Liver (tissue), 8 donors: ENCODE measurements at regions not wholly inside any gene's neighbourhood (a gene's known extent, or its start where the extent isn't known, plus 50 kb on each side); places are given as distances from the start of the nearest gene placed in this dataset.
"Not testable (repeated sequence)": the region's sequence is repeated elsewhere in the genome, so short reads cannot be mapped to it uniquely, and the experiment has no call there.

Experiments
- DNase-seq: peaks from one replicate; pipeline ENCODE4 v3.0.0-alpha.2; 2017; ENCODE audit warnings: low spot score
- H3K27ac ChIP-seq, 2 donors: one replicate each; pipeline ENCODE4 v1.7.0; 2013; ENCODE audit warnings: inconsistent platforms in 2 of 2, low read length in 2 of 2, control low read depth in 1 of 2, low read depth in 1 of 2, mild to moderate bottlenecking in 1 of 2
- H3K27me3 ChIP-seq, 4 donors: one replicate each; pipeline versions ENCODE4 v1.6.1 to v1.7.0; 2013; ENCODE audit warnings: low read length in 3 of 4, inconsistent platforms in 1 of 4, mild to moderate bottlenecking in 1 of 4, moderate library complexity in 1 of 4; ENCODE audit not compliant: control insufficient read depth in 4 of 4, insufficient read depth in 4 of 4
- H3K36me3 ChIP-seq, 4 donors: one replicate each; pipeline versions ENCODE4 v1.6.1 to v1.7.0; 2013; ENCODE audit warnings: low read length in 3 of 4, mild to moderate bottlenecking in 3 of 4, low read depth in 1 of 4, moderate library complexity in 1 of 4; ENCODE audit not compliant: control insufficient read depth in 4 of 4, insufficient read depth in 3 of 4
- H3K4me1 ChIP-seq, 4 donors: one replicate each; pipeline versions ENCODE4 v1.6.1 to v1.7.0; 2013; ENCODE audit warnings: low read length in 3 of 4, mild to moderate bottlenecking in 3 of 4, moderate library complexity in 1 of 4; ENCODE audit not compliant: control insufficient read depth in 4 of 4, insufficient read depth in 4 of 4
- H3K4me3 ChIP-seq, 3 donors: one replicate each; pipeline versions ENCODE4 v1.6.1 to v1.7.0; 2013; ENCODE audit warnings: low read length in 3 of 3, control low read depth in 1 of 3, low read depth in 1 of 3, mild to moderate bottlenecking in 1 of 3
- H3K9ac ChIP-seq, 2 donors: one replicate each; pipeline ENCODE4 v1.7.0; 2013; ENCODE audit warnings: low read length in 2 of 2, mild to moderate bottlenecking in 2 of 2, moderate library complexity in 2 of 2, control low read depth in 1 of 2, low read depth in 1 of 2
- H3K9me3 ChIP-seq, 4 donors: one replicate each; pipeline versions ENCODE4 v1.6.1 to v1.7.0; 2013; ENCODE audit warnings: low read length in 3 of 4; ENCODE audit not compliant: control insufficient read depth in 4 of 4
- EGR1 ChIP-seq, 2 donors: IDR thresholded peaks; 2 replicates each; pipeline ENCODE4 v1.6.1; 2016 to 2018; ENCODE audit warnings: antibody characterized with exemption in 2 of 2, low read depth in 2 of 2
- FOXA1 ChIP-seq: IDR thresholded peaks from 2 replicates; pipeline ENCODE4 v1.6.1; 2016; ENCODE audit warnings: antibody characterized with exemption
- FOXA2 ChIP-seq: IDR thresholded peaks from 2 replicates; pipeline ENCODE4 v1.6.1; 2016; ENCODE audit warnings: antibody characterized with exemption
- GABPA ChIP-seq, 2 donors: IDR thresholded peaks in 1 of 2; conservative IDR thresholded peaks in 1 of 2; 2 replicates each; pipeline ENCODE4 v1.6.1; 2016; ENCODE audit warnings: antibody characterized with exemption in 2 of 2, mild to moderate bottlenecking in 1 of 2, moderate library complexity in 1 of 2
- HNF4A ChIP-seq, 2 donors: conservative IDR thresholded peaks; 2 replicates each; pipeline ENCODE4 v1.6.1; 2016; ENCODE audit warnings: antibody characterized with exemption in 2 of 2, mild to moderate bottlenecking in 2 of 2
- HNF4G ChIP-seq: IDR thresholded peaks from 2 replicates; pipeline ENCODE4 v1.6.1; 2016; ENCODE audit warnings: antibody characterized with exemption
- JUND ChIP-seq, 2 donors: IDR thresholded peaks; 2 replicates each; pipeline ENCODE4 v1.6.1; 2016; ENCODE audit warnings: antibody characterized with exemption in 2 of 2
- NR2F2 ChIP-seq: IDR thresholded peaks from 2 replicates; pipeline ENCODE4 v1.6.1; 2016; ENCODE audit warnings: antibody characterized with exemption
- RXRA ChIP-seq, 2 donors: IDR thresholded peaks; 2 replicates each; pipeline ENCODE4 v1.6.1; 2017 to 2018; ENCODE audit warnings: antibody characterized with exemption in 2 of 2, mild to moderate bottlenecking in 1 of 2
- SP1 ChIP-seq: IDR thresholded peaks from 2 replicates; pipeline ENCODE4 v1.6.1; 2018; ENCODE audit warnings: antibody characterized with exemption, mild to moderate bottlenecking
- WGBS: extraction: QIAGEN DNeasy Blood & Tissue Kit; methylation state at CpG from one replicate; pipeline ENCODE4 v1.1.7; 2013; 5-methylcytosine and 5-hydroxymethylcytosine counted together
- TF ChIP-seq, protein P1 (sequence below): IDR thresholded peaks from 2 replicates; pipeline ENCODE4 v1.6.1; 2016; ENCODE audit warnings: antibody characterized with exemption
- TF ChIP-seq, protein P2 (sequence below): IDR thresholded peaks from 2 replicates; pipeline ENCODE4 v1.6.1; 2016; ENCODE audit warnings: antibody characterized with exemption
- TF ChIP-seq, protein P3 (sequence below): IDR thresholded peaks from 2 replicates; pipeline ENCODE4 v1.6.1; 2016; ENCODE audit warnings: antibody characterized with exemption
- TF ChIP-seq, protein P4 (sequence below): IDR thresholded peaks from 2 replicates; pipeline ENCODE4 v1.6.1; 2016; ENCODE audit warnings: antibody characterized with exemption, mild to moderate bottlenecking
- TF ChIP-seq, protein P5 (sequence below): fragments of 150-350 bp; IDR thresholded peaks from 2 replicates; pipeline ENCODE4 v1.5.1; 2017; ENCODE audit warnings: improper control_type of control experiment, low read depth, low read length; ENCODE audit not compliant: missing input control
- donor health status: healthy.
- donor health status: healthy.
- donor health status: healthy.
- donor health status: healthy.
- donor health status: healthy.

DNA sequence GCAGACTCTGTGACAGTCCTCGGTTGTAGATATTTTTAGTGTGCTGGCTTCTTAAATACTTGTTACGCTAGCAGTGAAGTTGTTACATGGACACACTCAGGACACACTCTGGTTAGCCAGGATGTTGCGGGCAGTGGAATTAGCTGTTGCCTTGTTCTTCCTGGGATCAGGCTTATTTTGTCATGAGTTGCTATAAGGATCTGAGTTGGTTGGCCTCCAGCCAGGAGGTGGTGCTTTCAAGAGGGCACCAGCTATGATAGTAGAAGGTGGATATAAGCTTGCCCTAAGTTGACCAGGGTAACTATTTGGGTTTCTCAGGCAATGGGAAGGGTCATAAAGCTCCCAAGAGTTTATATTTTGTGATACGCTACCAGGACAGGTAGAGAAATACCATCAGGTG lies 150.1 kb upstream of the C1GALT1 start (continued):
- no peak for TF ChIP-seq GABPA (IDR thresholded peaks at IDR 0.05 in 1 of 2, conservative IDR thresholded peaks at IDR 0.05 in 1 of 2)
- TF ChIP-seq, protein P1, sequence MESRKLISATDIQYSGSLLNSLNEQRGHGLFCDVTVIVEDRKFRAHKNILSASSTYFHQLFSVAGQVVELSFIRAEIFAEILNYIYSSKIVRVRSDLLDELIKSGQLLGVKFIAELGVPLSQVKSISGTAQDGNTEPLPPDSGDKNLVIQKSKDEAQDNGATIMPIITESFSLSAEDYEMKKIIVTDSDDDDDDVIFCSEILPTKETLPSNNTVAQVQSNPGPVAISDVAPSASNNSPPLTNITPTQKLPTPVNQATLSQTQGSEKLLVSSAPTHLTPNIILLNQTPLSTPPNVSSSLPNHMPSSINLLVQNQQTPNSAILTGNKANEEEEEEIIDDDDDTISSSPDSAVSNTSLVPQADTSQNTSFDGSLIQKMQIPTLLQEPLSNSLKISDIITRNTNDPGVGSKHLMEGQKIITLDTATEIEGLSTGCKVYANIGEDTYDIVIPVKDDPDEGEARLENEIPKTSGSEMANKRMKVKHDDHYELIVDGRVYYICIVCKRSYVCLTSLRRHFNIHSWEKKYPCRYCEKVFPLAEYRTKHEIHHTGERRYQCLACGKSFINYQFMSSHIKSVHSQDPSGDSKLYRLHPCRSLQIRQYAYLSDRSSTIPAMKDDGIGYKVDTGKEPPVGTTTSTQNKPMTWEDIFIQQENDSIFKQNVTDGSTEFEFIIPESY: no peak

DNA sequence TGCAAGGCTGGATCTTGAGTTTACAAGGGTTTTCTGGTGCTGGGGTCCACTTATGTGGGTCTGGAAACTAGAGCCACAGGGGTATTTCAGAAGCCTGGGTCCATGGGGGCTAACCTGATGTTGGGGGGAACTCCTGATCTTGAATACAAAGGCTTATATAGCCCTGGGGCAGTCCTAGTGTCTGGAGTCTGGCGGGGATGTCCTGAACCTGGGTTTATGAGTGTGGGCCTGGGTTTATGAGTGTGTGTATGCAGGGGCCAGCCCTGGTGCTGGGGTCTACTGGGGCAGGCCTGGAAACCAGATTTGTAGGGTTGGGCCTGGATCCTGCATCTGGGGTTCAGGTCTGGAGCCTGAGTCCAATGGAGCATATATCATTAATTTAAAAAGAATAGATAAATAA lies 146.5 kb upstream of the C1GALT1 start:
- DNase-seq: no peak
- Histone ChIP-seq H3K27me3 (no peaks in the 10 kb centered on the region), H3K4me1 (no peaks in the 10 kb centered on the region), H3K27ac (no peak overlapping the region), H3K9ac (no peak overlapping the region), H3K36me3 (no peaks in the 10 kb centered on the region), H3K4me3 (no peak overlapping the region), H3K9me3 (peaks cover 0 to 3% (median 0%) of the 10 kb centered on the region in 4 donors)
- TF ChIP-seq HNF4A (conservative IDR thresholded peaks at IDR 0.05) (no peak), FOXA2 (no peak), FOXA1 (no peak)
- TF ChIP-seq, protein P2, sequence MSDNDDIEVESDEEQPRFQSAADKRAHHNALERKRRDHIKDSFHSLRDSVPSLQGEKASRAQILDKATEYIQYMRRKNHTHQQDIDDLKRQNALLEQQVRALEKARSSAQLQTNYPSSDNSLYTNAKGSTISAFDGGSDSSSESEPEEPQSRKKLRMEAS: no peak
- 87% methylated on average over 1 of the region's 1 CpG for WGBS

DNA sequence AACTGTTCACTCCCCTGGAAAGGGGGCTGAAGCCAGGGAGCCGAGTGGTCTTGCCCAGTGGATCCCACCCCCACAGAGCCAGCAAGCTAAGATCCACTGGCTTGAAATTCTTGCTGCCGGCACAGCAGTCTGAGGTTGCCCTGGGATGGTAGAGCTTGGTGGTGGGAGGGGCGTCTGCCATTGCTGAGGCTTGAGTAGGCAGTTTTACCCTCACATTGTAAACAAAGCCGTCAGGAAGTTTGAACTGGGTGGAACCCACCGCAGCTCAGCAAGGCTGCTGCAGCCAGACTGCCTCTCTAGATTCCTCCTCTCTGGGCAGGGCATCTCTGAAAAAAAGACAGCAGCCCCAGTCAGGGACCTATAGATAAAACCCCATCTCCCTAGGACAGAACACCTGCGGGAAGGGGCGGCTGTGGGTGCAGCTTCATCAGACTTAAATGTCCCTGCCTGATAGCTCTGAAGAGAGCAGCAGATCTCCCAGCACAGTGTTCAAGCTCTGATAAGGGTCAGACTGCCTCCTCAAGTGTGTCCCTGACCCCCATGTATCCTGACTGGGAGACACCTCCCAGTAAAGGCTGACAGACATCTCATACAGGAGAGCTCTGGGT lies 140.0 kb upstream of the C1GALT1 start:
- H3K27ac ChIP-seq, H3K4me1 ChIP-seq, H3K27me3 ChIP-seq, H3K9me3 ChIP-seq, H3K4me3 ChIP-seq, H3K36me3 ChIP-seq, DNase-seq, H3K9ac ChIP-seq: not testable (repeated sequence)
- WGBS: 65% methylated on average over 7 of the region's 7 CpGs

DNA sequence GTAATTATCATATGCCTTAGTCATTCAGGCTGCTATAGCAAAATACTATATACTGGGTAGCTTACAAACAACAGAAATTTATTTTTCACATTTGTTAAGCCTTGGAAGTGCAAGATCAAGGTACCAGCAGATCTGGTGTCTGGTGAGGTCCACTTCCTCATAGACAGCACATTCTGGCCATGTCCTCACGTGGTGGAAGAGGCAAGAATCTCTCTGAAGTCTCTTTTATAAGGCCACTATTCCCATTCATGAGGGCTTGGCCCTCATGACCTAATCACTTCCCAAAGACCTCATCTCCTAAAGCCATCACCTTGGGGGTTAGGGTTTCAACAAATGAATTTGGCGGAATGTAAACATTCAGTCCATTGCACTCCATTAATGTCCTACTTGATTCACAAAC lies 137.5 kb upstream of the C1GALT1 start:
- Histone ChIP-seq H3K36me3 (no peaks in the 10 kb centered on the region), H3K27ac (no peak overlapping the region), H3K27me3 (no peaks in the 10 kb centered on the region), H3K4me1 (no peaks in the 10 kb centered on the region), H3K4me3 (no peak overlapping the region), H3K9ac (no peak overlapping the region), H3K9me3 (peaks cover 0 to 7% (median 1%) of the 10 kb centered on the region in 4 donors)
- no peak for DNase-seq
- 63% methylated on average over 2 of the region's 2 CpGs for WGBS
- TF ChIP-seq NR2F2: no peak
- TF ChIP-seq, protein P3, sequence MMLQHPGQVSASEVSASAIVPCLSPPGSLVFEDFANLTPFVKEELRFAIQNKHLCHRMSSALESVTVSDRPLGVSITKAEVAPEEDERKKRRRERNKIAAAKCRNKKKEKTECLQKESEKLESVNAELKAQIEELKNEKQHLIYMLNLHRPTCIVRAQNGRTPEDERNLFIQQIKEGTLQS: no peak
- TF ChIP-seq SP1: no peak
- no peak for TF ChIP-seq JUND (IDR thresholded peaks at IDR 0.05)
- no peak for TF ChIP-seq GABPA (IDR thresholded peaks at IDR 0.05 in 1 of 2, conservative IDR thresholded peaks at IDR 0.05 in 1 of 2)
- TF ChIP-seq FOXA1: no peak
- TF ChIP-seq EGR1 (IDR thresholded peaks at IDR 0.05; ENCODE audit: low read depth in 2 of 2): no peak
- TF ChIP-seq FOXA2: no peak
- TF ChIP-seq, protein P1: no peak
- TF ChIP-seq HNF4G: no peak
- TF ChIP-seq HNF4A (conservative IDR thresholded peaks at IDR 0.05): no peak
- TF ChIP-seq, protein P4, sequence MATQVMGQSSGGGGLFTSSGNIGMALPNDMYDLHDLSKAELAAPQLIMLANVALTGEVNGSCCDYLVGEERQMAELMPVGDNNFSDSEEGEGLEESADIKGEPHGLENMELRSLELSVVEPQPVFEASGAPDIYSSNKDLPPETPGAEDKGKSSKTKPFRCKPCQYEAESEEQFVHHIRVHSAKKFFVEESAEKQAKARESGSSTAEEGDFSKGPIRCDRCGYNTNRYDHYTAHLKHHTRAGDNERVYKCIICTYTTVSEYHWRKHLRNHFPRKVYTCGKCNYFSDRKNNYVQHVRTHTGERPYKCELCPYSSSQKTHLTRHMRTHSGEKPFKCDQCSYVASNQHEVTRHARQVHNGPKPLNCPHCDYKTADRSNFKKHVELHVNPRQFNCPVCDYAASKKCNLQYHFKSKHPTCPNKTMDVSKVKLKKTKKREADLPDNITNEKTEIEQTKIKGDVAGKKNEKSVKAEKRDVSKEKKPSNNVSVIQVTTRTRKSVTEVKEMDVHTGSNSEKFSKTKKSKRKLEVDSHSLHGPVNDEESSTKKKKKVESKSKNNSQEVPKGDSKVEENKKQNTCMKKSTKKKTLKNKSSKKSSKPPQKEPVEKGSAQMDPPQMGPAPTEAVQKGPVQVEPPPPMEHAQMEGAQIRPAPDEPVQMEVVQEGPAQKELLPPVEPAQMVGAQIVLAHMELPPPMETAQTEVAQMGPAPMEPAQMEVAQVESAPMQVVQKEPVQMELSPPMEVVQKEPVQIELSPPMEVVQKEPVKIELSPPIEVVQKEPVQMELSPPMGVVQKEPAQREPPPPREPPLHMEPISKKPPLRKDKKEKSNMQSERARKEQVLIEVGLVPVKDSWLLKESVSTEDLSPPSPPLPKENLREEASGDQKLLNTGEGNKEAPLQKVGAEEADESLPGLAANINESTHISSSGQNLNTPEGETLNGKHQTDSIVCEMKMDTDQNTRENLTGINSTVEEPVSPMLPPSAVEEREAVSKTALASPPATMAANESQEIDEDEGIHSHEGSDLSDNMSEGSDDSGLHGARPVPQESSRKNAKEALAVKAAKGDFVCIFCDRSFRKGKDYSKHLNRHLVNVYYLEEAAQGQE: no peak
- TF ChIP-seq, protein P5, sequence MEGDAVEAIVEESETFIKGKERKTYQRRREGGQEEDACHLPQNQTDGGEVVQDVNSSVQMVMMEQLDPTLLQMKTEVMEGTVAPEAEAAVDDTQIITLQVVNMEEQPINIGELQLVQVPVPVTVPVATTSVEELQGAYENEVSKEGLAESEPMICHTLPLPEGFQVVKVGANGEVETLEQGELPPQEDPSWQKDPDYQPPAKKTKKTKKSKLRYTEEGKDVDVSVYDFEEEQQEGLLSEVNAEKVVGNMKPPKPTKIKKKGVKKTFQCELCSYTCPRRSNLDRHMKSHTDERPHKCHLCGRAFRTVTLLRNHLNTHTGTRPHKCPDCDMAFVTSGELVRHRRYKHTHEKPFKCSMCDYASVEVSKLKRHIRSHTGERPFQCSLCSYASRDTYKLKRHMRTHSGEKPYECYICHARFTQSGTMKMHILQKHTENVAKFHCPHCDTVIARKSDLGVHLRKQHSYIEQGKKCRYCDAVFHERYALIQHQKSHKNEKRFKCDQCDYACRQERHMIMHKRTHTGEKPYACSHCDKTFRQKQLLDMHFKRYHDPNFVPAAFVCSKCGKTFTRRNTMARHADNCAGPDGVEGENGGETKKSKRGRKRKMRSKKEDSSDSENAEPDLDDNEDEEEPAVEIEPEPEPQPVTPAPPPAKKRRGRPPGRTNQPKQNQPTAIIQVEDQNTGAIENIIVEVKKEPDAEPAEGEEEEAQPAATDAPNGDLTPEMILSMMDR: no peak
- TF ChIP-seq, protein P2: no peak
- TF ChIP-seq RXRA (IDR thresholded peaks at IDR 0.05): no peak
